Ishikawa (cell line): ENCODE measurements at regions not wholly inside any gene's neighbourhood (a gene's known extent, or its start where the extent isn't known, plus 50 kb on each side); places are given as distances from the start of the nearest gene placed in this dataset.

Source experiments
- CEBPB ChIP-seq: IDR thresholded peaks from 2 replicates; pipeline ENCODE4 v1.6.1; 2012
- CREB1 ChIP-seq: IDR thresholded peaks from 2 replicates; pipeline ENCODE4 v1.6.1; 2012; ENCODE audit warnings: low read depth
- EP300 ChIP-seq: IDR thresholded peaks from 2 replicates; pipeline ENCODE4 v1.6.1; 2012; ENCODE audit warnings: borderline replicate concordance
- FOXM1 ChIP-seq: IDR thresholded peaks from 2 replicates; pipeline ENCODE4 v1.6.1; 2012; ENCODE audit warnings: low read depth, borderline replicate concordance
- RAD21 ChIP-seq: IDR thresholded peaks from 2 replicates; pipeline ENCODE4 v1.6.1; 2012; ENCODE audit warnings: low read depth
- TCF12 ChIP-seq: IDR thresholded peaks from 2 replicates; pipeline ENCODE4 v1.6.1; 2012; ENCODE audit warnings: low read depth

GRCh38 chr6:63449714-63450113, 122.6 kb upstream of the LOC128125822 start:
- TF ChIP-seq FOXM1, result no peak
- TF ChIP-seq TCF12, result no peak
- no peak for TF ChIP-seq CREB1
- no peak for TF ChIP-seq EP300
- TF ChIP-seq CEBPB, result no peak
- TF ChIP-seq RAD21, result no peak
